ENCODE measurements at regions not wholly inside any gene's neighbourhood (a gene's known extent, or its start where the extent isn't known, plus 50 kb on each side); places are given as distances from the start of the nearest gene placed in this dataset.

- TF ChIP-seq POLR2A (IDR thresholded peaks at IDR 0.05) (no peak), CTCF (IDR thresholded peaks at IDR 0.05) (no peak), POLR2AphosphoS5 (IDR thresholded peaks at IDR 0.05) (no peak), EP300 (IDR thresholded peaks at IDR 0.05; ENCODE audit: low read depth) (no peak)
These were observed 155.0 kb upstream of the REG3G start for GRCh38 chr2:78870343-78870967.

Data from transverse colon (tissue), 4 donors.